ENCODE measurements at regions not wholly inside any gene's neighbourhood (a gene's known extent, or its start where the extent isn't known, plus 50 kb on each side); places are given as distances from the start of the nearest gene placed in this dataset.
"Not testable (repeated sequence)": the region's sequence is repeated elsewhere in the genome, so short reads cannot be mapped to it uniquely, and the experiment has no call there.

- 86% methylated on average over 9 of the region's 9 CpGs for WGBS, 2 donors
- H3K9me3 ChIP-seq (ENCODE audit: control insufficient read depth, low read length); intact Hi-C loops (cut with DNase I); H3K36me3 ChIP-seq (ENCODE audit: control insufficient read depth in 1 of 2, insufficient read depth in 2 of 2, low read length in 1 of 2); H3K27ac ChIP-seq (ENCODE audit: low read depth in 1 of 2, low read length in 2 of 2); DNase-seq; H3K27me3 ChIP-seq (ENCODE audit: control insufficient read depth in 1 of 2, insufficient read depth in 2 of 2, low read length in 1 of 2); H3K4me1 ChIP-seq (ENCODE audit: control insufficient read depth in 1 of 2, insufficient read depth in 2 of 2, low read length in 2 of 2); ATAC-seq (ENCODE audit: low FRiP score); H3K4me3 ChIP-seq (ENCODE audit: low read length in 2 of 2): not testable (repeated sequence)
Measured at GRCh38 chr3:75350536-75350935, 313.6 kb upstream of the FRG2C start.

- H3K27ac ChIP-seq (ENCODE audit: low read depth in 1 of 2, low read length in 2 of 2); ATAC-seq (ENCODE audit: low FRiP score); H3K9me3 ChIP-seq (ENCODE audit: control insufficient read depth, low read length); H3K36me3 ChIP-seq (ENCODE audit: control insufficient read depth in 1 of 2, insufficient read depth in 2 of 2, low read length in 1 of 2); H3K4me1 ChIP-seq (ENCODE audit: control insufficient read depth in 1 of 2, insufficient read depth in 2 of 2, low read length in 2 of 2); intact Hi-C loops (cut with DNase I); H3K27me3 ChIP-seq (ENCODE audit: control insufficient read depth in 1 of 2, insufficient read depth in 2 of 2, low read length in 1 of 2); DNase-seq; H3K4me3 ChIP-seq (ENCODE audit: low read length in 2 of 2): not testable (repeated sequence)
- 78 to 79% methylated on average over 15 to 16 of the region's 16 CpGs for WGBS, 2 donors
Measured at GRCh38 chr3:75362086-75362784, 301.9 kb upstream of the FRG2C start.

GRCh38 chr3:75372964-75373363, 291.2 kb upstream of the FRG2C start:
- 83 to 85% methylated on average over 11 of the region's 13 CpGs for WGBS, 2 donors
- H3K4me1 ChIP-seq (ENCODE audit: control insufficient read depth in 1 of 2, insufficient read depth in 2 of 2, low read length in 2 of 2); intact Hi-C loops (cut with DNase I); H3K27ac ChIP-seq (ENCODE audit: low read depth in 1 of 2, low read length in 2 of 2); H3K4me3 ChIP-seq (ENCODE audit: low read length in 2 of 2); H3K9me3 ChIP-seq (ENCODE audit: control insufficient read depth, low read length); H3K36me3 ChIP-seq (ENCODE audit: control insufficient read depth in 1 of 2, insufficient read depth in 2 of 2, low read length in 1 of 2); ATAC-seq (ENCODE audit: low FRiP score); H3K27me3 ChIP-seq (ENCODE audit: control insufficient read depth in 1 of 2, insufficient read depth in 2 of 2, low read length in 1 of 2); DNase-seq: not testable (repeated sequence)

- DNase-seq; H3K27ac ChIP-seq (ENCODE audit: low read depth in 1 of 2, low read length in 2 of 2); intact Hi-C loops (cut with DNase I); H3K4me1 ChIP-seq (ENCODE audit: control insufficient read depth in 1 of 2, insufficient read depth in 2 of 2, low read length in 2 of 2); H3K27me3 ChIP-seq (ENCODE audit: control insufficient read depth in 1 of 2, insufficient read depth in 2 of 2, low read length in 1 of 2); ATAC-seq (ENCODE audit: low FRiP score); H3K4me3 ChIP-seq (ENCODE audit: low read length in 2 of 2); H3K9me3 ChIP-seq (ENCODE audit: control insufficient read depth, low read length); H3K36me3 ChIP-seq (ENCODE audit: control insufficient read depth in 1 of 2, insufficient read depth in 2 of 2, low read length in 1 of 2): not testable (repeated sequence)
- 90 to 96% methylated on average over 5 of the region's 5 CpGs for WGBS, 2 donors
Measured at GRCh38 chr3:75379840-75380239, 284.3 kb upstream of the FRG2C start.

GRCh38 chr3:75380276-75380771, 283.8 kb upstream of the FRG2C start:
- H3K4me1 ChIP-seq (ENCODE audit: control insufficient read depth in 1 of 2, insufficient read depth in 2 of 2, low read length in 2 of 2): no peaks in the 10 kb centered on the region
- no peak overlapping the region for H3K4me3 ChIP-seq (ENCODE audit: low read length in 2 of 2)
- no peak for ATAC-seq (ENCODE audit: low FRiP score)
- 91 to 97% methylated on average over 13 of the region's 13 CpGs for WGBS, 2 donors
- no peak for DNase-seq
- intact Hi-C loops (cut with DNase I): no loop called here
- H3K36me3 ChIP-seq (ENCODE audit: control insufficient read depth in 1 of 2, insufficient read depth in 2 of 2, low read length in 1 of 2): no peaks in the 10 kb centered on the region
- H3K9me3 ChIP-seq (ENCODE audit: control insufficient read depth, low read length): no peaks in the 10 kb centered on the region
- H3K27ac ChIP-seq (ENCODE audit: low read depth in 1 of 2, low read length in 2 of 2): no peak overlapping the region
- no peaks in the 10 kb centered on the region for H3K27me3 ChIP-seq (ENCODE audit: control insufficient read depth in 1 of 2, insufficient read depth in 2 of 2, low read length in 1 of 2)

- DNase-seq; H3K27me3 ChIP-seq (ENCODE audit: control insufficient read depth in 1 of 2, insufficient read depth in 2 of 2, low read length in 1 of 2); intact Hi-C loops (cut with DNase I); H3K27ac ChIP-seq (ENCODE audit: low read depth in 1 of 2, low read length in 2 of 2); ATAC-seq (ENCODE audit: low FRiP score); H3K9me3 ChIP-seq (ENCODE audit: control insufficient read depth, low read length); H3K4me3 ChIP-seq (ENCODE audit: low read length in 2 of 2); H3K4me1 ChIP-seq (ENCODE audit: control insufficient read depth in 1 of 2, insufficient read depth in 2 of 2, low read length in 2 of 2); H3K36me3 ChIP-seq (ENCODE audit: control insufficient read depth in 1 of 2, insufficient read depth in 2 of 2, low read length in 1 of 2): not testable (repeated sequence)
- 83 to 84% methylated on average over 4 of the region's 4 CpGs for WGBS, 2 donors
Measured at GRCh38 chr3:75384016-75384415, 280.1 kb upstream of the FRG2C start.

- 14 to 17% methylated on average over 5 of the region's 5 CpGs for WGBS, 2 donors
- H3K4me1 ChIP-seq (ENCODE audit: control insufficient read depth in 1 of 2, insufficient read depth in 2 of 2, low read length in 2 of 2); H3K36me3 ChIP-seq (ENCODE audit: control insufficient read depth in 1 of 2, insufficient read depth in 2 of 2, low read length in 1 of 2); ATAC-seq (ENCODE audit: low FRiP score); DNase-seq; intact Hi-C loops (cut with DNase I); H3K4me3 ChIP-seq (ENCODE audit: low read length in 2 of 2); H3K27me3 ChIP-seq (ENCODE audit: control insufficient read depth in 1 of 2, insufficient read depth in 2 of 2, low read length in 1 of 2); H3K9me3 ChIP-seq (ENCODE audit: control insufficient read depth, low read length): not testable (repeated sequence)
- peak overlapping the region in 1 of 2 donors; percentile 12 for H3K27ac ChIP-seq (ENCODE audit: low read depth in 1 of 2, low read length in 2 of 2)
Measured at GRCh38 chr3:75388486-75389124, 275.5 kb upstream of the FRG2C start.

- H3K27me3 ChIP-seq (ENCODE audit: control insufficient read depth in 1 of 2, insufficient read depth in 2 of 2, low read length in 1 of 2); H3K36me3 ChIP-seq (ENCODE audit: control insufficient read depth in 1 of 2, insufficient read depth in 2 of 2, low read length in 1 of 2); H3K9me3 ChIP-seq (ENCODE audit: control insufficient read depth, low read length); intact Hi-C loops (cut with DNase I); DNase-seq; H3K4me1 ChIP-seq (ENCODE audit: control insufficient read depth in 1 of 2, insufficient read depth in 2 of 2, low read length in 2 of 2); H3K27ac ChIP-seq (ENCODE audit: low read depth in 1 of 2, low read length in 2 of 2); H3K4me3 ChIP-seq (ENCODE audit: low read length in 2 of 2); ATAC-seq (ENCODE audit: low FRiP score): not testable (repeated sequence)
- 77 to 79% methylated on average over 2 to 3 of the region's 3 CpGs for whole genome bisulfite sequencing, 2 donors
Measured at GRCh38 chr3:75393288-75393694, 270.8 kb upstream of the FRG2C start.

GRCh38 chr3:75394102-75394501, 270.0 kb upstream of the FRG2C start:
- H3K4me3 ChIP-seq (ENCODE audit: low read length in 2 of 2); DNase-seq; H3K36me3 ChIP-seq (ENCODE audit: control insufficient read depth in 1 of 2, insufficient read depth in 2 of 2, low read length in 1 of 2); ATAC-seq (ENCODE audit: low FRiP score); intact Hi-C loops (cut with DNase I); H3K27ac ChIP-seq (ENCODE audit: low read depth in 1 of 2, low read length in 2 of 2); H3K4me1 ChIP-seq (ENCODE audit: control insufficient read depth in 1 of 2, insufficient read depth in 2 of 2, low read length in 2 of 2); H3K27me3 ChIP-seq (ENCODE audit: control insufficient read depth in 1 of 2, insufficient read depth in 2 of 2, low read length in 1 of 2); H3K9me3 ChIP-seq (ENCODE audit: control insufficient read depth, low read length): not testable (repeated sequence)
- 90 to 96% methylated on average over 7 of the region's 7 CpGs for WGBS, 2 donors

Measured in aorta (tissue), 5 donors.